ENCODE measurements at regions not wholly inside any gene's neighbourhood (a gene's known extent, or its start where the extent isn't known, plus 50 kb on each side); places are given as distances from the start of the nearest gene placed in this dataset.

- H3K27me3 ChIP-seq (ENCODE audit: control insufficient read depth in 2 of 2, insufficient read depth in 2 of 2, low read length in 2 of 2), result no peaks in the 10 kb centered on the region
- H2AFZ ChIP-seq (ENCODE audit: low read depth, low read length), result no peak overlapping the region
- TF ChIP-seq EZH2 (IDR thresholded peaks at IDR 0.05; ENCODE audit: borderline replicate concordance, low read depth, low read length, severe bottlenecking) (no peak), JUN (IDR thresholded peaks at IDR 0.05; ENCODE audit: borderline replicate concordance, insufficient read depth, insufficient read length, low read depth) (no peak), CTCF (IDR thresholded peaks at IDR 0.05; ENCODE audit: extremely low read depth in 1 of 2, insufficient read depth in 1 of 2, low read depth in 1 of 2, low read length in 2 of 2) (no peak), FOS (IDR thresholded peaks at IDR 0.05; ENCODE audit: borderline replicate concordance, insufficient read depth, low read length) (no peak), POLR2AphosphoS5 (IDR thresholded peaks at IDR 0.05; ENCODE audit: insufficient read depth, low read depth, low read length) (no peak), MAX (IDR thresholded peaks at IDR 0.05; ENCODE audit: insufficient read depth, insufficient read length) (no peak), MYC (IDR thresholded peaks at IDR 0.05; ENCODE audit: low read depth, low read length) (no peak), GATA2 (IDR thresholded peaks at IDR 0.05; ENCODE audit: insufficient read depth, insufficient read length, low read depth, low read length) (no peak), POLR2A (IDR thresholded peaks at IDR 0.05; ENCODE audit: low read depth, low read length) (no peak)
- H3K79me2 ChIP-seq (ENCODE audit: control insufficient read depth, insufficient read depth, low read length), result no peaks in the 10 kb centered on the region
- intact Hi-C loops (cut with micrococcal nuclease) (no loop called here), dilution Hi-C loops (cut with MboI; ENCODE audit: extremely low pct_ligation_motif_present, low sequenced_read_pairs) (no loop called here)
- ChIA-PET CTCF (no interaction called here), POLR2A (no interaction called here)
- H4K20me1 ChIP-seq (replicated peaks; ENCODE audit: control insufficient read depth, extremely low read depth, insufficient read depth, low read length), result no peaks in the 10 kb centered on the region
- H3K4me3 ChIP-seq (replicated peaks in 1 of 3; ENCODE audit: insufficient read depth in 1 of 3, low read depth in 1 of 3, low read length in 3 of 3), result no peak overlapping the region
- no peak for DNase-seq (ENCODE audit: low read depth, low spot score)
- H3K9me3 ChIP-seq (replicated peaks; ENCODE audit: control insufficient read depth, insufficient read depth, low read length), result no peaks in the 10 kb centered on the region
- H3K9ac ChIP-seq (replicated peaks; ENCODE audit: extremely low read depth, insufficient read depth, low read length), result no peak overlapping the region
- no peak for FAIRE-seq
- H3K27ac ChIP-seq (ENCODE audit: insufficient read depth, low read depth, low read length), result no peak overlapping the region
- no peaks in the 10 kb centered on the region for H3K9me1 ChIP-seq (replicated peaks; ENCODE audit: control insufficient read depth, extremely low read depth, insufficient read depth, low read length)
- no peak overlapping the region for H3K4me2 ChIP-seq (ENCODE audit: insufficient read depth, low read length)
- H3K4me1 ChIP-seq (ENCODE audit: control insufficient read depth, extremely low read depth, insufficient read depth, low read length), result no peaks in the 10 kb centered on the region
- no TSS peak for BruUV-seq (replicated peaks)
- H3K36me3 ChIP-seq (ENCODE audit: control insufficient read depth in 2 of 2, extremely low read depth in 1 of 2, insufficient read depth in 2 of 2, low read length in 2 of 2), result no peaks in the 10 kb centered on the region
Measured at GRCh38 chr5:156154757-156155156, 172.2 kb upstream of the SGCD start.

Measured in endothelial cell of umbilical vein (primary cell).